HepG2 (cell line): ENCODE measurements at regions not wholly inside any gene's neighbourhood (a gene's known extent, or its start where the extent isn't known, plus 50 kb on each side); places are given as distances from the start of the nearest gene placed in this dataset.

ENCODE experiments used
- ATAC-seq: fragments of 200-7000 bp; cut with Tn5 transposase; 3 replicates; pipeline ENCODE4 v1.9.1; 2020; ENCODE audit warnings: mild to moderate bottlenecking, moderate library complexity
- BruUV-seq: library from RNA; stranded (reverse); fragments of 400-500 nt; replicated peaks from 2 replicates; lab custom pipeline; 2021; lab: Mats Ljungman, UMichigan
- CTCF ChIA-PET: fragments of 300-600 bp; formaldehyde crosslinking; extraction: SDS; loops from one replicate; lab custom pipeline; 2021; ENCODE audit warnings: low total read pairs, inconsistent platforms, low intra/inter-chr PET ratio; lab: Yijun Ruan, JAX
- POLR2A ChIA-PET: fragments of 350-600 bp; sonication (Branson Sonifier 250); formaldehyde crosslinking; loops from one replicate; lab custom pipeline; 2020; ENCODE audit warnings: antibody characterized with exemption, inconsistent platforms; lab: Yijun Ruan, JAX
- DNase-seq: peaks from one replicate; pipeline ENCODE4 v3.0.0-alpha.2; 2015; ENCODE audit warnings: low spot score
- FAIRE-seq: peaks from 3 replicates; lab custom pipeline; 2011; peaks lifted over from hg19 to GRCh38; lab: Jason Lieb, UNC
- H2AFZ ChIP-seq: one replicate; pipeline ENCODE4 v1.6.1; 2011; ENCODE audit warnings: low read length, inconsistent platforms
- H3K27ac ChIP-seq: fragments of 300-600 bp; 3 replicates; pipeline ENCODE4 v1.8.0; 2011; ENCODE audit warnings: mixed run types, mild to moderate bottlenecking, mixed read lengths, low read length, inconsistent platforms; ENCODE audit not compliant: insufficient read depth; ENCODE audit errors: extremely low read length
- H3K27me3 ChIP-seq, 2 experiments: fragments of 200-600 bp in 1 of 2; 2 replicates in 1 of 2; 3 replicates in 1 of 2; pipeline versions ENCODE4 v1.6.0 to v1.8.0; 2011; ENCODE audit warnings: low read length in 2 of 2, mild to moderate bottlenecking in 2 of 2, moderate library complexity in 2 of 2, inconsistent platforms in 1 of 2; ENCODE audit not compliant: insufficient read depth in 2 of 2, control insufficient read depth in 1 of 2
- H3K36me3 ChIP-seq, 2 experiments: fragments of 200-600 bp in 1 of 2; replicated peaks in 1 of 2; 2 replicates in 1 of 2; 3 replicates in 1 of 2; pipeline versions ENCODE4 v1.5.1 to v1.8.0; 2011; ENCODE audit warnings: low read length in 2 of 2, inconsistent platforms in 1 of 2; ENCODE audit not compliant: insufficient read depth in 2 of 2, control insufficient read depth in 1 of 2
- H3K4me1 ChIP-seq: 2 replicates; pipeline ENCODE4 v1.5.1; 2012; ENCODE audit warnings: low read length, inconsistent platforms; ENCODE audit not compliant: insufficient read depth
- H3K4me2 ChIP-seq: 2 replicates; pipeline ENCODE4 v1.6.0; 2011; ENCODE audit warnings: low read depth, low read length, inconsistent platforms
- H3K4me3 ChIP-seq, 3 experiments: fragments of 200-600 bp in 1 of 3; sonication (generic), shearing (Covaris generic) in 1 of 3; replicated peaks in 1 of 3; 2 replicates each; pipeline ENCODE4 v1.5.1; 2011 to 2016; ENCODE audit warnings: low read length in 3 of 3, inconsistent platforms in 2 of 3, low read depth in 2 of 3, mild to moderate bottlenecking in 2 of 3, control low read depth in 1 of 3, mixed read lengths in 1 of 3; ENCODE audit not compliant: insufficient read depth in 1 of 3
- H3K79me2 ChIP-seq: one replicate; pipeline ENCODE4 v1.6.1; 2011; ENCODE audit warnings: low read length, inconsistent platforms; ENCODE audit not compliant: insufficient read depth
- H3K9ac ChIP-seq: 2 replicates; pipeline ENCODE4 v1.6.0; 2011; ENCODE audit warnings: mild to moderate bottlenecking, low read depth, low read length, inconsistent platforms; ENCODE audit not compliant: insufficient read depth
- H3K9me3 ChIP-seq: 2 replicates; pipeline ENCODE4 v1.5.1; 2012; ENCODE audit warnings: mild to moderate bottlenecking, low read length
- H4K20me1 ChIP-seq: 2 replicates; pipeline ENCODE4 v1.6.0; 2011; ENCODE audit warnings: inconsistent platforms, mild to moderate bottlenecking, low read length, moderate library complexity; ENCODE audit not compliant: insufficient read depth
- ELF3 ChIP-seq: IDR thresholded peaks from 2 replicates; pipeline ENCODE4 v1.6.1; 2016; ENCODE audit warnings: missing genetic modification reagents, missing compliant biosample characterization
- JUNB ChIP-seq: sonication (generic); formaldehyde crosslinking; IDR thresholded peaks from 2 replicates; pipeline ENCODE4 v1.8.0; 2022; ENCODE audit warnings: missing genetic modification reagents, mild to moderate bottlenecking, borderline replicate concordance
- NRL ChIP-seq: sonication (generic); formaldehyde crosslinking; IDR thresholded peaks from 2 replicates; pipeline ENCODE4 v1.5.0; 2020; ENCODE audit warnings: missing genetic modification reagents, mild to moderate bottlenecking, moderate library complexity, borderline replicate concordance
- RARA ChIP-seq: IDR thresholded peaks from 2 replicates; pipeline ENCODE4 v1.6.1; 2016; ENCODE audit warnings: missing genetic modification reagents, missing compliant biosample characterization
- RFX3 ChIP-seq: IDR thresholded peaks from 2 replicates; pipeline ENCODE4 v1.6.1; 2016; ENCODE audit warnings: missing biosample characterization, missing genetic modification reagents
- SUZ12 ChIP-seq: fragments of 150-350 bp; IDR thresholded peaks from 2 replicates; pipeline ENCODE4 v1.6.1; 2014; ENCODE audit warnings: low read depth, low read length
- ZNF7 ChIP-seq: IDR thresholded peaks from 2 replicates; pipeline ENCODE4 v1.6.1; 2016; ENCODE audit warnings: missing biosample characterization, missing genetic modification reagents
- WGBS: methylation state at CpG from one replicate; pipeline ENCODE4 v1.1.6; 2017; ENCODE audit warnings: low lambda C conversion rate; 5-methylcytosine and 5-hydroxymethylcytosine counted together
- in situ Hi-C: cut with HindIII; loops from 2 replicates; pipeline ENCODE4 v1.10.0; 2017; ENCODE audit warnings: low pct_unique_long_range_greater_than_20kb; ENCODE audit not compliant: extremely low pct_ligation_motif_present
- intact Hi-C: fragments of 100-400 bp; cut with micrococcal nuclease; formaldehyde crosslinking; loops from one replicate; pipeline ENCODE4 v1.10.0; 2022; ENCODE audit not compliant: unreplicated experiment
- TF ChIP-seq, protein P1 (sequence below): fragments of 450-650 bp; IDR thresholded peaks from 2 replicates; pipeline ENCODE4 v1.6.1; 2017; ENCODE audit warnings: mild to moderate bottlenecking
- TF ChIP-seq, protein P2 (sequence below): sonication (generic); formaldehyde crosslinking; conservative IDR thresholded peaks from 2 replicates; pipeline ENCODE4 v1.8.0; 2022; ENCODE audit warnings: mild to moderate bottlenecking, moderate library complexity, missing genetic modification reagents

GRCh38 chr16:63050391-63050790, 1014.2 kb upstream of the CDH8 start:
- intact Hi-C loops (no loop called here), in situ Hi-C loops (no loop called here)
- Histone ChIP-seq H4K20me1 (no peaks in the 10 kb centered on the region), H3K9me3 (peaks cover 79% of the 10 kb centered on the region), H2AFZ (no peak overlapping the region), H3K4me3 (no peak overlapping the region), H3K79me2 (no peaks in the 10 kb centered on the region), H3K27ac (no peak overlapping the region), H3K4me1 (no peaks in the 10 kb centered on the region), H3K27me3 (no peaks in the 10 kb centered on the region; a peak in 1 of 5 replicates), H3K4me2 (no peak overlapping the region), H3K9ac (no peak overlapping the region), H3K36me3 (no peaks in the 10 kb centered on the region)
- FAIRE-seq (no peak), DNase-seq (no peak), ATAC-seq (no peak)
- ChIA-PET CTCF (no interaction called here), POLR2A (no interaction called here)
- WGBS = 6% methylated on average over 1 of the region's 1 CpG
- TF ChIP-seq SUZ12 (no peak), RFX3 (CRISPR knock-in tag) (no peak), NRL (CRISPR knock-in tag) (no peak), RARA (CRISPR knock-in tag) (no peak), ELF3 (CRISPR knock-in tag) (no peak), JUNB (CRISPR knock-in tag) (no peak), ZNF7 (CRISPR knock-in tag) (no peak)
- TF ChIP-seq, protein P1, sequence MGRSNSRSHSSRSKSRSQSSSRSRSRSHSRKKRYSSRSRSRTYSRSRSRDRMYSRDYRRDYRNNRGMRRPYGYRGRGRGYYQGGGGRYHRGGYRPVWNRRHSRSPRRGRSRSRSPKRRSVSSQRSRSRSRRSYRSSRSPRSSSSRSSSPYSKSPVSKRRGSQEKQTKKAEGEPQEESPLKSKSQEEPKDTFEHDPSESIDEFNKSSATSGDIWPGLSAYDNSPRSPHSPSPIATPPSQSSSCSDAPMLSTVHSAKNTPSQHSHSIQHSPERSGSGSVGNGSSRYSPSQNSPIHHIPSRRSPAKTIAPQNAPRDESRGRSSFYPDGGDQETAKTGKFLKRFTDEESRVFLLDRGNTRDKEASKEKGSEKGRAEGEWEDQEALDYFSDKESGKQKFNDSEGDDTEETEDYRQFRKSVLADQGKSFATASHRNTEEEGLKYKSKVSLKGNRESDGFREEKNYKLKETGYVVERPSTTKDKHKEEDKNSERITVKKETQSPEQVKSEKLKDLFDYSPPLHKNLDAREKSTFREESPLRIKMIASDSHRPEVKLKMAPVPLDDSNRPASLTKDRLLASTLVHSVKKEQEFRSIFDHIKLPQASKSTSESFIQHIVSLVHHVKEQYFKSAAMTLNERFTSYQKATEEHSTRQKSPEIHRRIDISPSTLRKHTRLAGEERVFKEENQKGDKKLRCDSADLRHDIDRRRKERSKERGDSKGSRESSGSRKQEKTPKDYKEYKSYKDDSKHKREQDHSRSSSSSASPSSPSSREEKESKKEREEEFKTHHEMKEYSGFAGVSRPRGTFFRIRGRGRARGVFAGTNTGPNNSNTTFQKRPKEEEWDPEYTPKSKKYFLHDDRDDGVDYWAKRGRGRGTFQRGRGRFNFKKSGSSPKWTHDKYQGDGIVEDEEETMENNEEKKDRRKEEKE = no peak
- TF ChIP-seq, protein P2, sequence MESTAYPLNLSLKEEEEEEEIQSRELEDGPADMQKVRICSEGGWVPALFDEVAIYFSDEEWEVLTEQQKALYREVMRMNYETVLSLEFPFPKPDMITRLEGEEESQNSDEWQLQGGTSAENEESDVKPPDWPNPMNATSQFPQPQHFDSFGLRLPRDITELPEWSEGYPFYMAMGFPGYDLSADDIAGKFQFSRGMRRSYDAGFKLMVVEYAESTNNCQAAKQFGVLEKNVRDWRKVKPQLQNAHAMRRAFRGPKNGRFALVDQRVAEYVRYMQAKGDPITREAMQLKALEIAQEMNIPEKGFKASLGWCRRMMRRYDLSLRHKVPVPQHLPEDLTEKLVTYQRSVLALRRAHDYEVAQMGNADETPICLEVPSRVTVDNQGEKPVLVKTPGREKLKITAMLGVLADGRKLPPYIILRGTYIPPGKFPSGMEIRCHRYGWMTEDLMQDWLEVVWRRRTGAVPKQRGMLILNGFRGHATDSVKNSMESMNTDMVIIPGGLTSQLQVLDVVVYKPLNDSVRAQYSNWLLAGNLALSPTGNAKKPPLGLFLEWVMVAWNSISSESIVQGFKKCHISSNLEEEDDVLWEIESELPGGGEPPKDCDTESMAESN = no peak
- no TSS peak for BruUV-seq
